ENCODE measurements at regions not wholly inside any gene's neighbourhood (a gene's known extent, or its start where the extent isn't known, plus 50 kb on each side); places are given as distances from the start of the nearest gene placed in this dataset.
"Not testable (repeated sequence)": the region's sequence is repeated elsewhere in the genome, so short reads cannot be mapped to it uniquely, and the experiment has no call there.

DNA sequence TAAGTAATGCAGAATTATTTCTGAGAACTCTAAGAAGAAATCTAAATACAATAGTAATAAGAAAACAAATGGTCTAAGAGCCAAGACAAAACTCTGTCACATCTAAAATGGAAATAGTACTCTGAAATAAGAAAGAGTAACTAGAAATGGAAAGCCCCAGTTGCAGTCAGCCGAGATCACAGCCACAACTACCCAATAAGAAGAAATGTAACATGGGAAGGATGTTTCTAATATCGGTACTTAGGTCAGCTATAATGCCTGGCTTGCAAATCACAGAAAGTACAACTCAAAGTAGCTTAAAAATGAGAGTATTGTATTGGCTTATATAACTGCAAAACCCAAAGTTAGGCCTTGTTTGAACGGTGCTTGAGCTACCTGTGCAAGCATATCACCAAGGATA, 58.6 kb upstream of the USP25 start:
- DNase-seq (ENCODE audit: low spot score) = no peak

GRCh38 chr21:15672578-15672977, 57.2 kb upstream of the USP25 start:
- DNase-seq (ENCODE audit: low spot score) = not testable (repeated sequence)

GRCh38 chr21:15676935-15677334, 52.8 kb upstream of the USP25 start:
- no peak for DNase-seq (ENCODE audit: low spot score)

DNA sequence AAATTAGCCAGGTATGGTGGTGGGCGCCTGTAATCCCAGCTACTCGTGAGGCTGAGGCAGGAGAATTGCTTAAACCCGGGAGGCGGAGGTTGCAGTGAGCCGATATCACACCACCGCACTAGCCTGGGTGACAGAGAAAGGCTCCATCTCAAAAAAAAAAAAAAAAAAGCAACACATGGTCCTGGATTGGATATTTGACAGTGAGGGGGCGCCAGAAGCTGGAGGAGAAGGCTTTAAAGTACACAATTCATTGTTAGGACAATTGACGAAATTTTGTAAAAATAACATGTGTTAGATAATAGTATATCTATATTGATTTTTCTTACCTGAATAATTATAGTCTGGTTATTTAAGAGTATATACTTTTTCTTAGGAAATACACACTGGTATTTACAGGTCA, 50.2 kb upstream of the USP25 start:
- DNase-seq (ENCODE audit: low spot score) = no peak
